ENCODE measurements at regions not wholly inside any gene's neighbourhood (a gene's known extent, or its start where the extent isn't known, plus 50 kb on each side); places are given as distances from the start of the nearest gene placed in this dataset.
A peak's percentile ranks its signal among the peaks of the same experiment; 100 is the strongest.
"Not testable (repeated sequence)": the region's sequence is repeated elsewhere in the genome, so short reads cannot be mapped to it uniquely, and the experiment has no call there.

DNA sequence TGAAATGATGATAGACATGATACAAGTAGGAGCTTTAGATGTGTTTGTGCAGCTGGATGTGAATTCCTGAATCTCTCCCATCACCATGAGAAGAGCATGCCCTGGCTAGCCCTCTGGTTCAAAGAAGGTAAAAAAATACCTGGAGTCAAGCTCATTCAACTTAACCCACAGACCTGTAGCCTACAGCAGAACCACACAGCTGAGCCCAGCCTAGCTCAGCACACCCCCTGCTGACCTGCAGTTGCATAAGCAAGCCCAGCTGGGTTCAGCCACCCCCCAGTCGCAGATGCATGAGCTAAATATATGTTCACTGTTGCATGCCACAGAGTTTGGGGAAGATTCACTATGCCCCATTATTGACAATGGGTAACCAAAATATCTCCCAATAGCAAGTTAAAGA is 200.2 kb downstream of the NPIPA8 start:
- H3K27me3 ChIP-seq; H3K4me1 ChIP-seq; H3K36me3 ChIP-seq; DNase-seq; H3K9me3 ChIP-seq; intact Hi-C loops (cut with DNase I); H3K4me3 ChIP-seq (replicated peaks in 1 of 3); H3K27ac ChIP-seq: not testable (repeated sequence)
- WGBS, 2 donors = no CpG with 5 or more reads among the region's 1 CpG

DNA sequence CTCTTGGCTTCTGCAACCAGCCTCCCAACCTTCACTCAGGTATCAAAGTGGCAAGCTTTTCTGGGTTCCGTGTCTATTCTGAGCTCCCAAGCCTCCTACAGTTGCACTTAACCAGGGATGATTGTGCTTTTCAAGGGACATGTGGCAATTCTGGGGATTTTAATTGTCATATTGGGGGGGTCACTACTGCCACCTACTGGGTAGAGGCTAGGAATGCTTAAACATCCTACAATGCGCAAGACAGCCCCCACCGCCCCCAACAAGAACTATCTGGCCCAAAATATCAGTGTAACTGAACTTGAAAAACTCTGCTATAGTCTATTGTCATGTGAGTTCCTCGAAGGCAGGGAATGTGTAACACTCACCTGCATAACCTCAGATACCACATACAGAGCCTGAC is 201.5 kb downstream of the NPIPA8 start:
- 63 to 69% methylated on average over 1 of the region's 4 CpGs for WGBS, 2 donors
- H3K9me3 ChIP-seq; H3K36me3 ChIP-seq; H3K27ac ChIP-seq; H3K27me3 ChIP-seq; intact Hi-C loops (cut with DNase I); H3K4me1 ChIP-seq; DNase-seq; H3K4me3 ChIP-seq (replicated peaks in 1 of 3): not testable (repeated sequence)

DNA sequence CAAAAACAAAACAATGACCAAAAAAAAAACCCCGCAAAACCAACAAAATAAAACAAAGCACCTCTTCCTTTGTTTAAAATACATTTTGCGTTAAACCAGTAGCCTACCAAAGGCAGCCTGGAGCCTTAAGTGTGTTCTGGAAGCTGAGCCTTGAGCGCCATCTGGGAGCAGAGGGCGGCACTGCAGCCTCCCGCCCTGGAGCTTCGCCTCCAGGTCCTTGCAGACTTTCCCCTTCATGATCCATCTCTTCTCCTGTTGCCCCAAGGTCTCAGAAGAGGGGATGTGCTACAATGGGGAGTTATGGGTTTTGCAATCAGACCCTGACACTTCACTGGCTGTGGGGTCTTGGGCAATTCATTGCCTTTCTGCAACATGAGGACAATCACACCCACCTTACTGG is 204.9 kb downstream of the NPIPA8 start:
- DNase-seq; H3K4me3 ChIP-seq (replicated peaks in 1 of 3); H3K36me3 ChIP-seq; H3K9me3 ChIP-seq; H3K27me3 ChIP-seq; H3K27ac ChIP-seq; intact Hi-C loops (cut with DNase I); H3K4me1 ChIP-seq: not testable (repeated sequence)
- TF ChIP-seq, protein P1, sequence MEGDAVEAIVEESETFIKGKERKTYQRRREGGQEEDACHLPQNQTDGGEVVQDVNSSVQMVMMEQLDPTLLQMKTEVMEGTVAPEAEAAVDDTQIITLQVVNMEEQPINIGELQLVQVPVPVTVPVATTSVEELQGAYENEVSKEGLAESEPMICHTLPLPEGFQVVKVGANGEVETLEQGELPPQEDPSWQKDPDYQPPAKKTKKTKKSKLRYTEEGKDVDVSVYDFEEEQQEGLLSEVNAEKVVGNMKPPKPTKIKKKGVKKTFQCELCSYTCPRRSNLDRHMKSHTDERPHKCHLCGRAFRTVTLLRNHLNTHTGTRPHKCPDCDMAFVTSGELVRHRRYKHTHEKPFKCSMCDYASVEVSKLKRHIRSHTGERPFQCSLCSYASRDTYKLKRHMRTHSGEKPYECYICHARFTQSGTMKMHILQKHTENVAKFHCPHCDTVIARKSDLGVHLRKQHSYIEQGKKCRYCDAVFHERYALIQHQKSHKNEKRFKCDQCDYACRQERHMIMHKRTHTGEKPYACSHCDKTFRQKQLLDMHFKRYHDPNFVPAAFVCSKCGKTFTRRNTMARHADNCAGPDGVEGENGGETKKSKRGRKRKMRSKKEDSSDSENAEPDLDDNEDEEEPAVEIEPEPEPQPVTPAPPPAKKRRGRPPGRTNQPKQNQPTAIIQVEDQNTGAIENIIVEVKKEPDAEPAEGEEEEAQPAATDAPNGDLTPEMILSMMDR (IDR thresholded peaks at IDR 0.05) = peak in 3 of 6 experiments; percentile 20 to 26 (median 25)
- 0% methylated on average over 2 to 3 of the region's 6 CpGs for WGBS, 2 donors

DNA sequence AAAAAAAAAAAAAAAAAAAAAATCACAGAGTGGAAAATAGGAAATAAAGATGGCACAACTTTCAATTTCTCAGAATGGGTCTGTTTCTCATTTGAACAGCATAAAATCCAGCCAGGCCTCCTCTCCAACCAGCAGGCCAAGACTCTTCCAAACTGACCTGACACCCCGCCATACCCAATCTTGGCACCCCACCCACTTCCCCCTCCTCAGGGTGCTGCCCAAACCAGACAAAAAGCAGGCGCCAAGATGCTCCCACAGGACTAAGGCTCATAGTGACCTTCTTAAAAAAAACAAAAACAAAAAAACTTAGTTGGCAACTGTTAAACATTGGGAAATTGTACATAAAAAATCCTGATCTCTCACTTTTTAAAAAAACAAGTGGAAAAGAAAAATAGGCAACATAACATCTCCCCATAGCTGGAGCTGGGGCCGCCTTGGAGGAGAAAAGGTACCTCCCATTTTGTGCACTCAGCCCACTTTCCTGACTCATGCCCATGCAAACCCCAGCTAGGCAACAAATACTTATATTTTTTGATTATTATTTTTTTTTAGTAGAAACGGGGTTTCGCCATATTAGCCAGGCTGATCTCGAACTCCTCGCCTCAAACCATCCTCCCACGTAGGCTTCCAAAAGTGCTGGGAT is 205.9 kb downstream of the NPIPA8 start:
- intact Hi-C loops (cut with DNase I) = not testable (repeated sequence)

DNA sequence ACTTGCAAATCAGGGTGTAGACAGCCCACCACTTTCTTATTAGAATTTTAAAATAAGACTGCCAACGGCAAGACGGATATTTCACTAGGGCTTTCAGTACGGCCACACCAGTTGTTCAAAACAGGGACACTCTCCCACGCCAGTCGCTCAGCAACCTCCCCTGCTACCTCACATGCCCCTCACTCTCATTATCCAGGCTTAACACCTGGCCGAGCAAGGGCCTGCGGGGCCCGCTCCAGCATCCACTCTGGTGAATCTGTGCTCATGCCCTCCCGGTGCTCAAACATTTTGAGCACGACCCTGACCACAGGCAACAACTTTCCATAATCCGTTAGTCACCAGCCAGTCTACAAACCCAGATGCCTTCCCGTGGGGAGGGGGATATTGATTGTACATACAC is 209.5 kb downstream of the NPIPA8 start:
- H3K9me3 ChIP-seq; H3K4me3 ChIP-seq (replicated peaks in 1 of 3); DNase-seq; intact Hi-C loops (cut with DNase I); H3K27ac ChIP-seq; H3K36me3 ChIP-seq; H3K4me1 ChIP-seq; H3K27me3 ChIP-seq: not testable (repeated sequence)
- WGBS, 2 donors = 80 to 90% methylated on average over 2 of the region's 12 CpGs

More for the DNA sequence above, 205.9 kb downstream of the NPIPA8 start:
- 87 to 88% methylated on average over 7 to 8 of the region's 8 CpGs for WGBS, 2 donors
- not testable (repeated sequence) for H3K9me3 ChIP-seq; H3K36me3 ChIP-seq; H3K4me3 ChIP-seq (replicated peaks in 1 of 3); H3K4me1 ChIP-seq; H3K27me3 ChIP-seq; H3K27ac ChIP-seq; DNase-seq

DNA sequence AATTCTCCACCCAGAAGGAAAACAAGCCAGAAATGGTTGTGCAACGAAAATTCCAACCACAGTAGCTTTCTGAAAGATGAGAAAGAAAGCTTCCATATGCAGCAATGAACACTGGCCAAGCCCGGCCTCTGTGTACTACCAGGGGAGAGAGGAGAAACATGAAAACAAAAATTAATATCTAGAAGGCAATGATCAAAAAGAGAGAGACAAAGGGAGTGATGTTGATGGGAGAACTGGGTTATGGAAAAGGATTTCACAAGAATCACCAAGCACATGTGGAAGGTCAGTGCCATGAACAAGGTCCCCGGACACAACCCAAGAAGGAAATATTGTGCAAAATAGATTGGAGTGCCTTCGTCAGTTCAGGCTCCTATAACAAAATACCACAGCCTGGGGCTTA is 217.4 kb downstream of the NPIPA8 start:
- H3K9me3 ChIP-seq; H3K27ac ChIP-seq; H3K4me1 ChIP-seq; intact Hi-C loops (cut with DNase I); H3K36me3 ChIP-seq; H3K4me3 ChIP-seq (replicated peaks in 1 of 3); H3K27me3 ChIP-seq; DNase-seq: not testable (repeated sequence)
- 77 to 78% methylated on average over 3 of the region's 4 CpGs for WGBS, 2 donors

DNA sequence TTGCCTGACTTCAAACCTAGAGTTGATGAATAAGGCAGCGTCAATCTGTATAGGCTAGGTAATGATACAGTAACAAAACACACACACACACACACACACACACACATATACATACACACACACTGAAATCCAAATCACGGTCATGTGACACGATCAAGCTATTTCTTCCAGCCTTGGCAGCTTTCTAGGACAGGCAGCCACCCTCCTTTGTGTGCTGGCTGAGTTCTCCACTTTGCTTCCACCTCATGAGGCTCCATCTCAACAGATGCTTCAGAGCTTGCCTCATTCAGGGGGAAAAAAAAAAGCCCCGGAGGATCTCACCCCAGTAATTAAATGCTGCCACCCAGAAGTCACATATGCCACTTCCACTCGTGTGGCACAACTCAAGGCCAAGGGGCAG is 217.9 kb downstream of the NPIPA8 start:
- H3K36me3 ChIP-seq; H3K4me1 ChIP-seq; H3K27me3 ChIP-seq; H3K9me3 ChIP-seq; DNase-seq; H3K4me3 ChIP-seq (replicated peaks in 1 of 3); intact Hi-C loops (cut with DNase I); H3K27ac ChIP-seq: not testable (repeated sequence)
- 29 to 61% methylated on average over 2 to 3 of the region's 5 CpGs for WGBS, 2 donors

DNA sequence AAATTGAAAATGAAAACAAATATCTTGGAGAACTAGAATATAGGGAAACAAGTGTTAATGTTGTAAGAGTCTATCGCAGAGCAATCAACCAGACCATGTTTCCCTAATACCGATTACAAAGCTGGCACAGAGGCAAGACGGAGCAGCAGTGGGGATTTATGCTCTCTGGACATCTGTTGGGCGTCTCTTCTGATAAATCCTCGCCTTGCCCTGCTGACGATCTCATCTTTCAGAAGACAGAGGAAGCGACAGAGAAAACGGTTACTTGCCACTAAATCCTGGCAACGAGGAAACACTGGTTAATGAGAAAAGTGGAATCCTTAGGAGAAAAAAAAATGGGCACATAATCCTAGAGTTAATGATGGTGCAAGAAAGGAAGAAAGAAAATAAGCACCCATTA is 218.5 kb downstream of the NPIPA8 start:
- DNase-seq; intact Hi-C loops (cut with DNase I): not testable (repeated sequence)
- WGBS, 2 donors = 72 to 80% methylated on average over 7 to 9 of the region's 9 CpGs

DNA sequence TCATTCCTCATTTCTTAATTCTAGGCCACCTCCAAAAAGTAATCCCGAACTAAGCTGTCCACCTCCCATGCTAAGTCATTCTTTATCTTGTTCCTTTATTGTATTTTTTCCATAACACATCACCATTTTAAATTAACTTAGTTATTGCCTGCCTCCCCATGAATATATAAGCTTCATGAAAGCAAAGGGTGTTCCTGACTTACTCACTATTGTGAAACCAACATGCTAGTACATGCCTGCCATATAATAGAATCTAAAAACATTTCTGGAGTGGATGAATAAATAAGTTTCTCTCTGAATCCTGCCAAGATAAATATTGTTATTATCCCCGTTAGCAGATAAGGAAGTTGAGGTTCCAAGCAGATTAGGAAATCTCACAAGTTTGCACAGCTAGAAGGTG is 232.1 kb downstream of the NPIPA8 start:
- intact Hi-C loops (cut with DNase I); H3K27me3 ChIP-seq; DNase-seq; H3K4me1 ChIP-seq; H3K36me3 ChIP-seq; H3K27ac ChIP-seq; H3K4me3 ChIP-seq (replicated peaks in 1 of 3); H3K9me3 ChIP-seq: not testable (repeated sequence)
- 96% methylated on average over 1 of the region's 2 CpGs; no CpG with 5 or more reads in 1 of the 2 donors for WGBS, 2 donors

More for the DNA sequence above, 218.5 kb downstream of the NPIPA8 start:
- not testable (repeated sequence) for H3K36me3 ChIP-seq; H3K9me3 ChIP-seq; H3K4me1 ChIP-seq; H3K4me3 ChIP-seq (replicated peaks in 1 of 3); H3K27ac ChIP-seq; H3K27me3 ChIP-seq

DNA sequence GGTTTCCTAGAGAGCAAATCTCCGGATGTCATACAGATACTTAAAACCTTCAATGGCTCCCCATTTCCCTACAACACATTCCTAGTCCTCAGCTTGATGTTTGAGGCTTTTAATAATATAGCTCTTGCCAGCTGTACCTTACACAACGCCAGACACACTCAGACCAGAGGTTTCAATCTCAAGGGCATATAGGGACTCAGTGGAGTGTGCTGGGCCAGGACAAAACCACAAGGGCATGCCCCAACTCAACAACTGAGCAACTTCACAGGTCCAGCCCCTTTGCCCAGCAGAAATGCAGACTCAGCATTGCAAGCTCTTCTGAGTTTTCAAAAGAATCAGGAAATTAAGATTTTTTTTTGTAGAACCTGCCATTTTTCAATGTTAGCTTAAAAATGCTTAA is 235.5 kb downstream of the NPIPA8 start:
- H3K9me3 ChIP-seq; DNase-seq; H3K4me3 ChIP-seq (replicated peaks in 1 of 3); H3K4me1 ChIP-seq; H3K27me3 ChIP-seq; H3K27ac ChIP-seq; H3K36me3 ChIP-seq; intact Hi-C loops (cut with DNase I): not testable (repeated sequence)
- no CpG with 5 or more reads among the region's 2 CpGs for WGBS, 2 donors

DNA sequence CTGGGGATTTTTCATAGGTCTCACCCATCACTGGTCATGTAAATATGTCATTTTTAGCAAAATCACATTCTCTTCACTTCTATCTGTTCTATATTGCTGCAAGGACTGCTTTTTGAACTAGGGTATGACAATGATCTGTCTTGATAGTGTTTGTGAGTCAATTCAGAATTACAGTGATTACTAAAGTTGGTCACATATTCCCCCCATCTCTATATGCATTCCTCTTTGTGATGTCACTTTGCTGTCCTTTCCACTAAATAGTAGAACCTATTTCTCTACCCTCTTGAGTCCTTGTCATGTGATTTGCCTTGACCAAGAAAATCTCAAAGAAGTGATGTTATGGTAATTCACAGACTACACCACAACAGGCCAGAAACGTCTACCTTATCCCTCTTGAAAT is 243.9 kb downstream of the NPIPA8 start:
- intact Hi-C loops (cut with DNase I); H3K27ac ChIP-seq; H3K36me3 ChIP-seq; DNase-seq; H3K4me1 ChIP-seq; H3K4me3 ChIP-seq (replicated peaks in 1 of 3); H3K9me3 ChIP-seq; H3K27me3 ChIP-seq: not testable (repeated sequence)
- WGBS, 2 donors = 46 to 70% methylated on average over 1 of the region's 1 CpG

DNA sequence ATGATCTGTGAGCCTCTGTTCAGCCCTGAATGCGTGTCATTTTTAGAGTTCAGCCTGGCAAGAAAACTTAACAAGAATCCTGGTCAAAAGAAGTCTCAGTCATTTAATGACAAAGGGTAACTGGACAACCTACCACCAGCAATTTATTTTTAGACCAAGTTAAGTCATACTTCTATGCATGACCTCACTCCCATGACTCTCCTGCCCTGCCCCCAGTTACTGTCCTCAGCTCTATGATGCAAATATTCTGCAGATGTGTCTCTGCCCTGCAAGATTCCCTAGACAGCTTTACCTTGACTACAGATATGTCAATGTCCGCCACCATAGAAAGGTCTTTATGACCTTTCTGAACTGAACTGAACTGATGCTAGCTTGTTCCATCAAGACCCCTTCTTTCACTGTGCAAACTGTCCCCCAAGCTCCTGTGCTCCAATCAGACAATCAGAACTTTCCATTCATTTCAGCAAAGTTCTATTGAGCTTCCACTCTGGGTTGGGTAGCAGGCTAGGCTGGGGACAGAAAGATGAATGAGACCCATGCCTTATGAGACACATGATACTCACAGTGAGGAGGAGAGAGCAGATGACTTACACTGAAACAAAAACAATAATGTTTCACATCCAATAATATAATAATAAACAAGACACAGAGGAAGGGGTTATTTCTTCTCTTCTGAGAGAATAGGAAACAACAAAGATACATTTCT is 255.7 kb downstream of the NPIPA8 start:
- DNase-seq; H3K4me1 ChIP-seq; H3K27me3 ChIP-seq; H3K36me3 ChIP-seq; H3K9me3 ChIP-seq; H3K4me3 ChIP-seq (replicated peaks in 1 of 3); intact Hi-C loops (cut with DNase I); H3K27ac ChIP-seq: not testable (repeated sequence)
- WGBS, 2 donors = 92 to 96% methylated on average over 1 of the region's 2 CpGs
